Activated CD4-positive, alpha-beta T cell treated with anti-CD3 and anti-CD28 coated beads for 48 hours (primary cell): ENCODE measurements at regions not wholly inside any gene's neighbourhood (a gene's known extent, or its start where the extent isn't known, plus 50 kb on each side); places are given as distances from the start of the nearest gene placed in this dataset.

ENCODE experiments used
- DNase-seq: peaks from one replicate; pipeline ENCODE4 v3.0.0-alpha.2; 2020

DNA sequence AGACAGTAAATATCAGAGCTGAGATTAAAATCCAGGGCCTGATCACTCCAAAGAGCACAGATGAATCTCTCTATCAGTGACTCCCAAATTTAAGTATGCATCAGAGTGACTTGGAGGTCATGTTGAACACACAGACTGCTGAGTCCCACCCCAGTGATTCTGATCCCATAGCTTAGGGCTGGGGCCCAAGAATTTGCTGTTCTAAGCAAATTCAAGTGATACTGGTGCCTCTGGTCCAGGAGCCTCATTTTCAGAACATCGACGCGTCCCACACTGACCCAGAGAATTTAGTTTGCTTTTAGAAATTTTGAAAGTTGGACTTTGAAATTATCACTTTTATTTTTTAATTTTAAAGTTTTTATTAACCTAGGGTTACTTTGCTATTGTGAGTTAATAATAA, 72.7 kb upstream of the NETO1 start:
- no peak for DNase-seq

DNA sequence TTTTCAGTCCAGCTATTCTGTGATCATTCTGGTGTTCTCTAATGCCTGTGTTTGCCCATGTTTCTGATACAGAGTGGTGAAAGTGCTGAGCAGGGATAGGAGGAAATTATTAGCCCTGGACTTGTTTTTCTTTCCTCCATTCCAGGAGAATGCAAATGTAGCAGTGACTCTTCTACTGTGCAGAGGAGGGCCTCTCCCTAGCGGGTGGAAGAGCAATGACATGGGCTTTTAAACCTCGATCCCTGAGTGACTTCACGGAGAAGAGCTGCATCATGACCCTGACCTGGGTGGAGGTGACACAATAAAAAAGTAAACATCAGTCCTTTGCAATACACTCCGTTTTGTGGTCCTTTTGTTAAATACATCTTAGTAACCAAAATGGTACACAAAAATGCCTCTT, 68.0 kb upstream of the NETO1 start:
- no peak for DNase-seq

GRCh38 chr18:72922895-72923294, 55.1 kb upstream of the NETO1 start:
- DNase-seq, result no peak
